Globus pallidus (tissue), 1 donor: ENCODE measurements at regions not wholly inside any gene's neighbourhood (a gene's known extent, or its start where the extent isn't known, plus 50 kb on each side); places are given as distances from the start of the nearest gene placed in this dataset.
"Not testable (repeated sequence)": the region's sequence is repeated elsewhere in the genome, so short reads cannot be mapped to it uniquely, and the experiment has no call there.

Experiments
- DNase-seq: peaks from one replicate; pipeline ENCODE4 v3.0.0-alpha.2; 2015; ENCODE audit warnings: low spot score

DNA sequence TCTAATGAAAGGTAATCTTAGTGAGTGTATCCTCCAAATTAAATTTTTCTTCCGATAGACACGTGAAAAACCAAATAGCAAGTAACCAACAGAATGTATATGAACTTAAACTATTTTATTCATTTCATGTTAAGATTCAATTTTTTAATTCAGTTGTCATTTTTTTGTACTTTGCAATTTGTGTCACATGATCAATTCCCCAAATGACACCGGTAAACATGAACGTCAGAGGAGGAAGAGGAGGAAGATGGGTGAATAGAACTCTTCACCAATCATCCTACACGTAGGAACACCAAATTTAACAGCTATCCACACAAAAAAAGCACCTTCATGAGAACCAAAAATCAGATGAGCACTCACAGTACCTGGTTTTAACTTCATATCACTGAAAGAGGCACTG lies 401.4 kb upstream of the MIR17HG start:
- DNase-seq, result not testable (repeated sequence)

DNA sequence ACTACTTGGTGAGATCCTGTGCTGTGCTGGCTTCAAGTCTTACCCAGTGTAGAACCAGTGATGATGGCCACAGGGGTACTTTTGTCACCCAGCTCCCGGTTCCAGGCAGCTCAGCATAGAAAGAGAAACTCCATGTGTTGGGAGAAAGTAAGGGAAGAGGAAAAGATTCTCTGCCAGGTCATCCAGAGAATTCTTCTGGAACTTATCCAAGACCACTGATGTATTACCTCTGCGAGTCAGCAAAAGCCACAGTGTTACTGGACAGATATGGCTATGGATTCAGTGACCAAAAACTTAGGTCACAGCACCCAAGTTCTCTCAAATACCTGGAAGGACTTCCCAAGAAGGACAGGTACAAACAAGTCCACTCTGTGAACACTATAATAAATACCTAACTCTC lies 399.5 kb upstream of the MIR17HG start:
- no peak for DNase-seq

DNA sequence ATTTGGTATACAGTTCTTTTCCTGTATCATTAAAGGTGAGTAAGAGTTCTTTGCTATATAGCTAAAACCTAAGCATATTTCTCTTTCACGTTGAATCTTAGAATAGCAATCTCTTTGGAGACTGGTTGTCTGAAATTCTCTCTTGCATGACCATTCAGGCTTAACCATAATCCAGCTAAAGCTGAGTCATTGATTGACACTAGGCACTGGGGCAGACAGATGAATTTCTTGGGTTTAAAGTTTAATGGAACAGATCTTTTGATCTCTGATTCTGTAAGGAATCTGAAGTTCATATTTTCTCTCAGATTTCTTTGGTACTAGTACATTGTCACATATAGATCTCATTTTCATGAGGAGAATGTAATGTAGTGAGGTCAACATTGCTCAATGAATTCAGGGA lies 397.3 kb upstream of the MIR17HG start:
- DNase-seq, result no peak

DNA sequence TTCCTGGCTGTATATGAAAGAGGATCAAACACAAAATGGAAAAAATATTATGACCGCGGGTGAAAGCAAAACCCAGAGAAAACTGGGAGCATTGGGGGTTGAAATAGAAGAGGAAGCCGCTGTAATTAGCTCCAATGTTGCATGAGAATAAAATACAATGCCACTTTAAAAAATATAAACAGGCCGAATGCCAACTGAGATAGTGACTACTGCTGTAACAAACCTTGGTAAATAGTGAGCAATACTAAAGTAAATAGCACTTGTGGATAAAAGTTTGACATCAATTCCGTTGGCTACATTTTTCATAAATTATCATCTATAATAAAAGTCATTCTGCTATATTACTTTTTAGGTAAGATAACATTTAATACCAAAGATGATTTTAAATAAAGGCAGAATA lies 395.8 kb upstream of the MIR17HG start:
- no peak for DNase-seq

DNA sequence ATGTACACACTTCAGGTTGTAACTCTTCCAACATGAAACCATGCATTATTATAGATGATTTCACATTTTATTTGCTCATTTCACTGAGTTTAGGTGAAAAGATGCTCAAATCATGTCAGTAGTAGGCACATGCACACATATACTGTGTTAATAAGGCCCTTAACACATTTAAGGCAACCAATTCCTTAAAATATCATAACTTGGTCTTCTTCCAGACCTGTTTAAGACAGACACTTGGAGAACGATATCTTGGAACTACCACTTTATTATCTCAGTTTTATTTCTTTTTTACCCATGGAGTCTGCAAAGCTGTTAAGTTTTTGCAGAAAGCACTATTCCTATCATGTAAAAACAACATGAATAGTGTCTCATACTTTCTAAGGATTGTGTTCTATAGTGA lies 395.2 kb upstream of the MIR17HG start:
- DNase-seq, result no peak

DNA sequence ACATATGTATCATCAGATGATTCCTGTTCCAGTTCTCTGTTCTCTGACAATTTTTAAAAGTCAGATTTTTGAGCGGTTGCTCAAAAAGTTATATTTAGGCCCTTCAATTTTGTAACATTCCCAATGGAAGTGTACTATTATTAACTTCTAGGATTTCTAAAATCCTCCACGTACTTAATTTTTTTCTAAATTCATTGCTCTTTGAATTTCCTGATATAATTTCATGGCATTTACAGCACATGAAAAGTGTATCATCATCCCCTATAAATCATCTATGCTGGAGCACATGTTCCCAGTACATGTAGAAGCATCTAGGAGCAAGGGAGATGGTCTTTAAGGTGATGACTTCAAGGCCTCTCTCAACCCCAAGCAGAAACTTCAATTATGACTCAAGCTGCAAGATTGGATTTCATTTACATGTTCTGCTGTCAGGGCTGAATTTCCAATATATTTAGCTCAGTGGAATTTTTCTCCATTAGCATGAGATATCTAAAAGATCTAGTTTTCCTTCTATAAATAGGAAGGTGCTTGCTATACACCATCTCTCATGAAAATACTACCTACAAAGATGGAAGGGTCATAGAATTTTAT lies 392.8 kb upstream of the MIR17HG start:
- DNase-seq, result no peak

DNA sequence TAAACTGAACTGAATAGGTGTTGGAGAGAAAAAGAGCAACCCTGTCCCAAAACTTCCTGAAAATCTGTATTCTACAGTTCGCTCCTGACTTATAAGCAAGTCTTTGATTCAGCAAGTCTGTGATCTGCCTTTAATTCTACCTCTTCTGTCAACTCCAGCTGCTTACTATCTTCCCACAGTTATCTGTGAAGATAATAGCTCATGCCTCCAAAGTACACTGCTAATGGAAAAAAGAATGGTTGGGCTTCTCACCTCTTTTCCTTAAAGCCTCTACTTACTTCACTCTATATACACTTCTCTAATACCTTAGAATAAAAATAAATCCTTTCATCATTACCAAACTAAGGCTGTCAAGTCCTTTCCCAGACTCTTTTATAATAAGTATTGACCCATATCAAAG lies 391.5 kb upstream of the MIR17HG start:
- DNase-seq, result no peak

DNA sequence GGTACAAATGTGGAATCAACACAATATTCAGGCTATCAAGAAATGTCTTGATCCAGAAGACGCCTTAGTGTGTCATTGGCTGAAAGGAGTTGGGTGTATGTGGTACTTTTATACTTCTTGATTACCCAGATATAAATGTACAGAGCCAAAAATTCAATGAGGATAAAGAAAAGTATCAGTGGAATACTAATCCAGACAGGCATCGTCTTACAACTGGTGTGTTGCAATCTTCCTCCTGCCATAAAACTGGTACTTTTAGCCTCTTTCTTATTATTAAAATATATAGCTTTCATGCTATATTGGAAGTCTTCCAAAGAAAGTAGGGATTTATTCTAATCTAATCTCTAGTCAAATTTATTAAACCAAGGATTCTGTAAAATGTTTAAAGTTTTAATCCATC lies 388.6 kb upstream of the MIR17HG start:
- DNase-seq, result no peak

DNA sequence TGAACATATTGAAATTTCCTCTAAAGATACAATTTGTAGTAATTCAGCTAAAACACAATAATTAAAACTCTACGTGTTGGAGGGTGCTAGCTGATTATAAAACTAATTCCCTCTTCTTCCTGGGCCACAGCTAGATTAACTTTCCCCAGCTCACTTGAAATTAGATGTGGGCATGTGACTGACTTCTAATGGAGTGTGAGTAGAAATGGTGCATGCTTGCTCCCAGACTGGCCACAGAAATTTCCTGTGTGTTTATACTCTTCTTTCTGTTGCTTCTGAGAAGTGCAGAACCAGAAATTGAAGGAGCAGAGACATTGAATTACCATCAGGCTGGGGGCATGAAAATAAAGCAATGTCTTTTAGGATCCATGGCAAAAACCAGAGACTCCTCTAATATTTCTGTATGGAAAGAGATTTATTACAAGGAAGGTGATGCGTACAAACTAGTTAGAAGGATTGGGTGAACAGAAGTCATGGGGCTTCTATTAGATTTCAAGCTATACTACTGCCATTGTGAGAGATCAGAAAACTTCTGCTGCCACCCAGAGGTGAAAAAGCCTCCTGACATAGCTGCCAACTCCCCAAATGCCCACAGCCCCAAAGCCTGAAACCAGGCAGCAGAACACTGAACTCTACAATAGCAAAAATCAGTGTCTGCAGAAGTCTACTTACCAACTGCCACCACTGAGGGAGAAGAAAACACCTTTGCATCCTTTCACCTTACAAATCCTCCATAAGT lies 379.2 kb upstream of the MIR17HG start:
- peak; percentile 29 for DNase-seq

DNA sequence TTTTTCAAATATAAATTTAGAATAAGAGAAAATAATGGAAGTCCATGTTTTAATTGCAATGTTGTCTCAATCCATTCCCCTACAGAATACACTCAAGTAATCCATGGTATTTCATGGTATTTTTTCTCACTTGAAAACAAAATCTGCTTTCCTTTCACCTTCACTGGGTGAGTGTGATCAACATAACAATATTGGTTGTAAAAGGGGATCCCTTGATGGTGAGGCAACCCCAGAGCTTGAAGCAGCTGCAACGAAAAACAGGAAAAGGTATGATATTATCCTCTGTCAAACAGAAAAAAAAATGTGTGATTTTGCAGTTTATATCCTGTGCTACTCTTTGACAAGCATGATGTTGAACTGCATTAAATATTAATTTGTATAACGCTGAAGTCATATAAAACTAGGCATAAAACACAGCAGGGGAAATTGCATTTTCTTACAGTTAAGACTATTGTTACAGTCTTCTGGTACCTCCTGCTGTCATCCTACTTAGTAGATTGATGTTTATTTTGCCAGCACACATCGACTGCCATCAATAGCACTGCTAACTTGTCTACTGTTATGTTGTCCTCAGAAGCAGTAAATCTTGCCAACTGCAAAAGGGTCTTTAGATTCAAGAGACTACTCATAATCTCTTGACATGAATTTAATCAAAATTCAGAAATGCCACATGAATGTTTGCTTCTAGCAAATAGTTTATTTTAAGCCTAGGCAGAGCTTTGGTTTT lies 373.1 kb upstream of the MIR17HG start:
- no peak for DNase-seq

DNA sequence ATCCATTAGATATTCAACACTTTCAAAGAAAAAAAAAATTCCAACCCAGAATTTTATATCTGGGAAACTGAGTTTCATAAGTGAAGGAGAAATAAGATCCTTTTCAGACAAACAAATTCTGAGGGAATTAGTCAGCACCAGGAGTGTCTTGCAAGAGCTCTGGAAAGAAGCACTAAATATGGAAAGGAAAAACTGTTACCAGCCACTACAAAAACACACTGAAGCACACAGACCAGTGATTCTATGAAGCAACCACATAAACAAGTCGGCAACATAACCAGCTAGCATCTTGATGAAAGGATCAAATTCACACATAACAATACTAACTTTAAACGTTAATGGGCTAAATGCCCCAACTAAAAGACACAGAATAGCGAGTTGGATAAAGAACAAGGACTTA lies 368.4 kb upstream of the MIR17HG start:
- no peak for DNase-seq

DNA sequence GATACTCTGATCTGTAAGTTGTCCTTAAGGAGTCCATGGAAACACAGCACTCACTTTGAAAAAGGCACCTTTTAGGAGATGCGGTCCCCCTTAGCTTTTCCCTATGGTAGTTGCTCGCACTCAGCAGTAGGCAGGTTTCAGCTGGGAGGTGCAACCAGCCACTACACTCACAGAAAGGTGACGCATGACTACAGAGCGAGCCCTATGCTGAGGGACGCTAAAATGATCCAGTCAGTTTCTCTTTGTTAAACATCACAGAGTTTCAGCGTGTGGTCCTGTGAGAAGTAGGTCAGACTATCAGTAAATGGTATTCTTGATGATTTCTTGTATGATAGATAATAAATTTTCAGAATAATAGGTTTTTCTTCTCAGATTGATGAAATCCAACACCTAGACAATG lies 362.7 kb upstream of the MIR17HG start:
- DNase-seq, result no peak

DNA sequence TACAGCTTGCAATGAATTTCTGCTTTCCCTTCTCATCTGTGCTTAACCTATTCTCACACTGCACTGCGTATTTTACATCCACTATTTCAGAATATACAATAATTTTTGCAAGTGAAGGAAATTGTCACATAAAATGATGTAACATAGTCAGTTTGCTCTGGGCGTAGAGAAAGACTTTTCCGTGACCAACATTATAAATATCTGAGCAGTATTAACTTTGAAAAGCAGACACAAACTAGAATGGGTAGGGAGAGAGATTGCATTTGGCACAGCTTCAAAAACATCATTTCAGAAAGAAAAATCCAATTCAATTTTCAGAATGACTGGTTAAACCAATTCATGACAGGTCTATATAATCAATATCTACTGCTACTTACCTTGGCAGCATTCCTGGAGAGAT lies 352.5 kb upstream of the MIR17HG start:
- no peak for DNase-seq

DNA sequence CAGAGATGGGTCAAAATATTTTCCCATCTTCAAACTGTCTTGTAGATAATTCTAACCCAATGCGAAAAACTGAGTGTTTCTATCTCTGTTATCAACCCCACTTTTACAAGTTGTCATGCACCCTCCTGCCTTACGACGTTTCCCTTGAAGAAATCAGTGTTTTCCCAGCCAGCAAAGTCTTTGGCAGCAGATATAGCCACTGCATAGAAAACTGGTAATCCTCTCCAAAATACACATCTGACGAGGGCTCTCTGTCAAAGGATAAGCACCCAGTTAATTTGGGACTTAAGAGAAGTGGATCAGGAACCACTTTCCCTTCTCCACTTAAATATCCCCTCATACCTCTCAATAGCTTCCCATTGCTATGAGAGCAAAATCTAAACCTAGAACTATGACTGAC lies 351.9 kb upstream of the MIR17HG start:
- DNase-seq, result no peak

DNA sequence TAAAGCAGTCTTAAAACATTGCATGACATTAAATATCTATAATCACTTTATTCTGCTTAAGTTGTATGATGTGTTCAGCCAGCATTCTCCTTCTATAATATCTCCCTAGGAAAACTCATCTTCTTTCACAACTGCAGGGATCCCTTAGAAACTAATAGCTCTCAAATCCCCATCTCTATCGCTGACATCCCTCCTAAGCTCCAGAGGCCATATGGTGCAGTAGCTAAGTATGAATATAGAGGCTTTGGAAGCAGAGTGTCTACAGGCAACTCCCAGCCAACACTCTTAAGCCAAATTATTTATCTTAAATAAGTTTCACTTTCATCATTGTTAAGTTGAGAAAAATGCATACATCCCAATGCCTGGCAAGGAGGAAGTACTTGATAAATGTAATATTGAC lies 349.5 kb upstream of the MIR17HG start:
- no peak for DNase-seq

DNA sequence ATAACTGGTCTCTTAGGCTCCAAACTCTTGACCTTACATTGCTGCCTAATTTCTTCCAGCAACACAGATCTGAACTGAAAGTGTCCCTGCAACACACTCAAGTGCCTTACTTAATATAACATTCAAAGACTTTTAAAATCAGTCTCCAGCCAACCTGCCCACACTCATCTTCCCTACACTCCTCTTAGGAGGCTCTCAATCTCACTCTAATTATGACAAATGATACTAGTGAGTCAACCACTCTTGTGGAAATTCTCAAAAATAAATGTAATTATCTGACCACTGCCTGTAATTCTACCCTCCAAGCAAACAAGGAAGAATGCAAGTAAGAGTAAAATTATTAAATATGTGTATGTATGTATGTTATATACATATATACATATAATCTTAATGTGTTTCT lies 348.1 kb upstream of the MIR17HG start:
- DNase-seq, result no peak

DNA sequence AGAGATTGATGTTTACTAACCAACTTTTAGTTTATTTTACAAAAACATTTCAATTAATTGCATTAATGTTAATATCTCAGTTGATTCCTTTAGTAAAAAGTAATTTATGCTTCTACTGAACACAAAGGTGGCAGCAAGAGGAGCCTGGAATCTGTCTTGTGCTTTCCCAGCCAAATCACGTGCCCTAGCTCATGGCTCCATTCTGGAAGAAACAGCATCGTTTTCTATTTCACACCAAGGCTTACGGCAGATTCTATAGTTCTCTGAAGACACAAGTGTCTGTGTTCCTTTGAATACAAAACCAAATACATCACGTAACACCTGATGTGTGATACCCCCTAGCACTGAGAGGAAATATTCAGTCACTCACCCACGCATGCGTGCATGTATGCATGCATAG lies 346.1 kb upstream of the MIR17HG start:
- no peak for DNase-seq

DNA sequence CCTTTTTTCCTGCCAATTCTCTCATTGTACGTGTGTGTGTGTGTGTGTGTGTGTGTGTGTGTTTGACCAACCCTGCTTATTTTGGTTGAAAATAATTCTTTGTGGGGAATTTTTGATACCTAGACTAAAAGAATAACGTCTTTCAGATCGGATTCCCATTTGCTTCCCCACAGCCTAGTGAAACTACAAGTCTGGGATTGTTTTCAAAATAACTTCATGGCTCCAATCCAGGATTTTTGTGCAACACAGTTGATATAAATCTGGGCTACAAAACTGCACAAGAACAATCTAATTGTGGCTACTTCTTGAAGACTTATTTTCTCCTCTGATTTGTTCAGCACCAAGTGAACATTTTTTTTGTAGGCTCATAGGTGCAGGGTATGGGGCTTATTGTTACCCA lies 332.8 kb upstream of the MIR17HG start:
- DNase-seq, result peak; percentile 4

DNA sequence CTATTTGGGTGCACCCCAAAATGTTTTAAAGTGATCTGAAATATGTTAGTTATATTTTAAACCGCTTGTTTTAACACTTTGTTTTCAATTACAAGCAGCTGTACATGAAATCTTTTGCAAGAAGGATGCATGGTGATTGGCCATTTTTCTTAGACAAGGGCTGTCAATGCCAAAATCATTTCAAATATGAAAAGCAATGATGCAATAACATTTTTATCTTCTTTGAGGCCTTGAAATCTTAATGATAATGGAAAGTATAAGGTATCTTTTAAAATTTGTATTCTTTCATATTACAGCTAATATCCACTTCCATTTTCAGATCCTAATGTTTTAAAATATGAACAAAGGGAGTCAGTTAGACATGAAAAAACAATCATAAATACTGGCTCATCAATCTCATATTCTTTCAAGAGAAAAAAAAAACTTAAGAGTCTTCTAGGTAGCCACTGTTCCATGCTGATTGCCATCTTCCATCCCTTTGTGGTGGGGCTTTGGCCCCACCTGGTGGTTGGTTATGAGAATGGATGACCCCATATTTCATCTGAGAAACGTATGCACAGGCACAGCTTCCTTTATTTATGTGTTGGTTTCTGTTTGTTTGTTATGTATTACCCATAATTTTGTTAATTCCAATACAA lies 330.3 kb upstream of the MIR17HG start:
- peak; percentile 23 for DNase-seq

DNA sequence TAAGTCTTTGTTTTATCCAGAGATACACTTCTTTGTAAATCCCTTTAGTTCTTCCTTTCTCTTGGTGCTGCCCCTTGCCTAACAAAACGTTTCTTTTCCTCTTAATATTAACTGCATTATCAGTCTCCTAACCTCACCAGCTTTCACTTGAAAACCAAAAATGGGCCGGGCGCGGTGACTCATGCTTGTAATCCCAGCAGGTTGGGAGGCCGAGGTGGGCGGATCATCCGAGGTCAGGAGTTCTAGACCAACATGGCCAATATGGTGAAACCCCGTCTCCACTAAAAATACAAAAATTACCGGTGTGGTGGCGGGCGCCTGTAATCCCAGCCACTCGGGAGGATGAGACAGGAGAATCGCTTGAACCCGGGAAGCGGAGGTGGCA lies 329.8 kb upstream of the MIR17HG start:
- DNase-seq, result no peak

DNA sequence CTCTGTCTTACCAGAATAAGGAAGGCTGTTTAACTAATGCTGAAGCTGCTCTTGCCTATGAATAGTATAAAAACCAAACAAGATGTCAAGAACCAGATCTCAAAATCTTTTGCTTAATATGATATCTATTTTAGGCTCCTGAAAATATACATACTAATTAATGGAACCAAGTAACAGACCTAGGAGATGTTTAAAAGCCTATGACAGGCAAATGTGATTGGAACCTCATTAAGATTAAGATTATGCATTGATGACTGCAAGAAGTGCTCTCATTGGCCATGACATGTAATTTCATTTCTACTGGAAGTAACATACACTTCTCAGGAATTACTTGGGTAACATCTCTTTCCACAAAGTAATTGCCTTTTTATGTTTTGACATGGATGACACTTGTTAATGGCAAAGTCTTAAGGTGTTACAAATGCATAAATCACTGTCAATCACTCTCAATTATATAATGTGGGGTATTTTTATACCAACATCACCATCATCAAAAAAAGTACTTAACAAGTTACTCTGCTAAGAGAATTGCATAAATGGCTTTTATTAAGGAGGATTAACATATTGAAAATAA lies 326.9 kb upstream of the MIR17HG start:
- DNase-seq, result no peak

DNA sequence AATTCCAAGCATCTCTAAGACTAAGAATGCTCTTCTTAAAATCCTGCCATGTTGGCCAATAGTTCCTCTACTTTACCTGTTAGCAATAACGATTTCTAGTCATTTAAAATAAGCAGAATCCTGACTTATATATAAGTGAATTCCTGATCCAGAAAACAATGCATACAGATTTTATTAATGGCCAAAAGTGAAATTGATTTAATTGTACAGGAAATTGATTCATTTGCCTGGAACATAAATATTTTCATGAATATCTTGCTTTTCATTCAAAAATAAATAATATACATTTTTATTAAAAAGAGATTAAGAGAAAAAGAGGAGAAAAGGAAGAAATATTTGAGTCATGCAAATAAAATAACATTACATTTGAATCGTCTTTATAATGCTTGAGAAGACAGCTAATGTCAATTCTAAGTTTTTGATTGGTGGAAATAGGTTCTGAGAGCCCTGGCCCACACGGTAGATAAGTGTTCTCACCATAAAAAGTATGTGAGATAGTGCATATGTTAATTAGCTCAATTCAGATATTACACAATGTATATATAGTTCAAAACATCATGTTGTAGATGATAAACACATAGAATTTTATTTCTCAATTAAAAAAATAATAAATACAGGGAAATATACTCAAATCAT lies 323.2 kb upstream of the MIR17HG start:
- DNase-seq, result no peak
